H9 (cell line): ENCODE measurements at regions not wholly inside any gene's neighbourhood (a gene's known extent, or its start where the extent isn't known, plus 50 kb on each side); places are given as distances from the start of the nearest gene placed in this dataset.

ENCODE experiments used
- DNase-seq: peaks from one replicate; pipeline ENCODE4 v3.0.0-alpha.2; 2017
- H2AFZ ChIP-seq: one replicate; pipeline ENCODE4 v1.6.1; 2013; ENCODE audit warnings: mild to moderate bottlenecking, low read length, control low read depth, moderate library complexity
- H2AK5ac ChIP-seq: 2 replicates; pipeline ENCODE4 v1.6.1; 2013; ENCODE audit warnings: low read length, control low read depth, mixed read lengths; ENCODE audit not compliant: insufficient read length
- H2BK120ac ChIP-seq: one replicate; pipeline ENCODE4 v1.6.1; 2013; ENCODE audit warnings: low read depth, mild to moderate bottlenecking, low read length, control low read depth, inconsistent platforms; ENCODE audit not compliant: poor library complexity, severe bottlenecking
- H2BK12ac ChIP-seq: 2 replicates; pipeline ENCODE4 v1.6.1; 2013; ENCODE audit warnings: low read length, control low read depth, mixed read lengths, low read depth; ENCODE audit not compliant: insufficient read length
- H2BK15ac ChIP-seq: 2 replicates; pipeline ENCODE4 v1.6.1; 2013; ENCODE audit warnings: low read depth, low read length, control low read depth
- H2BK20ac ChIP-seq: one replicate; pipeline ENCODE4 v1.6.1; 2013; ENCODE audit warnings: low read depth, mild to moderate bottlenecking, low read length, control low read depth, inconsistent platforms; ENCODE audit not compliant: poor library complexity, severe bottlenecking
- H2BK5ac ChIP-seq: 2 replicates; pipeline ENCODE4 v1.6.1; 2013; ENCODE audit warnings: low read length, control low read depth, mixed read lengths; ENCODE audit not compliant: insufficient read length
- H3K14ac ChIP-seq: 2 replicates; pipeline ENCODE4 v1.6.1; 2013; ENCODE audit warnings: low read length, control low read depth; ENCODE audit not compliant: insufficient read depth
- H3K18ac ChIP-seq: 2 replicates; pipeline ENCODE4 v1.6.1; 2013; ENCODE audit warnings: low read depth, mild to moderate bottlenecking, mixed read lengths, low read length, control low read depth; ENCODE audit not compliant: insufficient read length
- H3K23ac ChIP-seq: 2 replicates; pipeline ENCODE4 v1.6.1; 2013; ENCODE audit warnings: low read length, control low read depth, mixed read lengths, low read depth; ENCODE audit not compliant: insufficient read length
- H3K23me2 ChIP-seq: 2 replicates; pipeline ENCODE4 v1.6.1; 2013; ENCODE audit warnings: low read depth, mild to moderate bottlenecking, mixed read lengths, low read length, control low read depth; ENCODE audit not compliant: insufficient read length, poor library complexity, severe bottlenecking
- H3K27ac ChIP-seq: 2 replicates; pipeline ENCODE4 v1.5.1; 2013; ENCODE audit warnings: low read length, control low read depth, mixed read lengths, low read depth; ENCODE audit not compliant: insufficient read length
- H3K27me3 ChIP-seq: 2 replicates; pipeline ENCODE4 v1.6.1; 2013; ENCODE audit warnings: low read length, control low read depth, inconsistent platforms; ENCODE audit not compliant: insufficient read depth
- H3K4ac ChIP-seq: 2 replicates; pipeline ENCODE4 v1.6.1; 2013; ENCODE audit warnings: low read depth, mild to moderate bottlenecking, control low read depth, inconsistent platforms, low read length, moderate library complexity
- H3K4me1 ChIP-seq: 2 replicates; pipeline ENCODE4 v1.6.1; 2013; ENCODE audit warnings: low read length, control low read depth, inconsistent platforms; ENCODE audit not compliant: insufficient read depth
- H3K4me2 ChIP-seq: 2 replicates; pipeline ENCODE4 v1.6.1; 2013; ENCODE audit warnings: low read length, control low read depth, mixed read lengths; ENCODE audit not compliant: insufficient read length, insufficient read depth
- H3K56ac ChIP-seq: 2 replicates; pipeline ENCODE4 v1.6.1; 2013; ENCODE audit warnings: low read depth, mild to moderate bottlenecking, mixed read lengths, low read length, control low read depth; ENCODE audit not compliant: insufficient read length
- H3K79me1 ChIP-seq: 2 replicates; pipeline ENCODE4 v1.6.1; 2013; ENCODE audit warnings: low read depth, mild to moderate bottlenecking, moderate library complexity, low read length, control low read depth, inconsistent platforms; ENCODE audit not compliant: insufficient read depth, poor library complexity, severe bottlenecking
- H3K79me2 ChIP-seq: 2 replicates; pipeline ENCODE4 v1.6.1; 2013; ENCODE audit warnings: low read length, control low read depth, inconsistent platforms; ENCODE audit not compliant: insufficient read depth
- H3K9ac ChIP-seq: 2 replicates; pipeline ENCODE4 v1.6.1; 2013; ENCODE audit warnings: low read length, control low read depth, mixed read lengths; ENCODE audit not compliant: insufficient read length; ENCODE audit errors: extremely low read depth
- H3K9me3 ChIP-seq: one replicate; pipeline ENCODE4 v1.6.1; 2013; ENCODE audit warnings: low read depth, low read length, inconsistent platforms; ENCODE audit not compliant: control insufficient read depth
- H3T11ph ChIP-seq: one replicate; pipeline ENCODE4 v1.6.1; 2013; ENCODE audit warnings: mild to moderate bottlenecking, low read length, control low read depth, inconsistent platforms
- H4K20me1 ChIP-seq: one replicate; pipeline ENCODE4 v1.6.1; 2013; ENCODE audit not compliant: control insufficient read depth, insufficient read length, insufficient read depth
- H4K5ac ChIP-seq: 2 replicates; pipeline ENCODE4 v1.6.1; 2013; ENCODE audit warnings: low read depth, mild to moderate bottlenecking, mixed read lengths, low read length, control low read depth; ENCODE audit not compliant: insufficient read length
- H4K8ac ChIP-seq: replicated peaks from 2 replicates; pipeline ENCODE4 v1.6.1; 2013; ENCODE audit warnings: low read length, control low read depth, mixed read lengths, low read depth; ENCODE audit not compliant: insufficient read length
- H4K91ac ChIP-seq: 2 replicates; pipeline ENCODE4 v1.6.1; 2013; ENCODE audit warnings: low read depth, mild to moderate bottlenecking, moderate library complexity, mixed read lengths, low read length, control low read depth; ENCODE audit not compliant: insufficient read length
- H3K27ac Mint-ChIP-seq, 3 experiments: 2 replicates in 2 of 3; 3 replicates in 1 of 3; pipeline ENCODE4 v1.8.0; 2020 to 2021; ENCODE audit warnings: mixed read lengths in 3 of 3, mild to moderate bottlenecking in 1 of 3, moderate library complexity in 1 of 3
- H3K27me3 Mint-ChIP-seq: 2 replicates; pipeline ENCODE4 v1.8.0; 2021; ENCODE audit warnings: low read depth, mild to moderate bottlenecking, moderate library complexity, mixed read lengths
- H3K36me3 Mint-ChIP-seq, 3 experiments: 2 replicates in 2 of 3; 3 replicates in 1 of 3; pipeline ENCODE4 v1.8.0; 2020 to 2021; ENCODE audit warnings: low read depth in 3 of 3, mixed read lengths in 3 of 3; ENCODE audit not compliant: insufficient read depth in 1 of 3
- H3K4me1 Mint-ChIP-seq, 2 experiments: 2 replicates each; pipeline ENCODE4 v1.8.0; 2020; ENCODE audit warnings: mixed read lengths in 2 of 2
- H3K4me3 Mint-ChIP-seq, 2 experiments: 2 replicates in 1 of 2; 3 replicates in 1 of 2; pipeline ENCODE4 v1.8.0; 2020 to 2021; ENCODE audit warnings: mild to moderate bottlenecking in 2 of 2, mixed read lengths in 2 of 2, moderate library complexity in 1 of 2
- H3K9me3 Mint-ChIP-seq, 2 experiments: 2 replicates in 1 of 2; 3 replicates in 1 of 2; pipeline ENCODE4 v1.8.0; 2020; ENCODE audit warnings: mild to moderate bottlenecking in 2 of 2, mixed read lengths in 2 of 2, moderate library complexity in 1 of 2
- CTCF ChIP-seq: fragments of 200-600 bp; sonication (generic); conservative IDR thresholded peaks from 3 replicates; pipeline ENCODE4 v1.8.0; 2021; ENCODE audit warnings: antibody characterized with exemption, mild to moderate bottlenecking
- WGBS: extraction: QIAGEN DNeasy Blood & Tissue Kit; methylation state at CpG from one replicate; pipeline ENCODE4 v1.1.7; 2013; ENCODE audit warnings: missing lambda C conversion rate, low lambda C conversion rate, mixed read lengths; ENCODE audit not compliant: insufficient read length; ENCODE audit errors: extremely low coverage; 5-methylcytosine and 5-hydroxymethylcytosine counted together

- Histone ChIP-seq H4K91ac (no peak overlapping the region), H2BK15ac (no peak overlapping the region), H3K79me2 (no peaks in the 10 kb centered on the region), H3K23ac (no peak overlapping the region), H2BK20ac (no peak overlapping the region), H3K27me3 (no peaks in the 10 kb centered on the region), H3K4ac (no peak overlapping the region), H4K20me1 (no peaks in the 10 kb centered on the region), H3T11ph (no peak overlapping the region), H2BK5ac (no peak overlapping the region), H2BK120ac (no peak overlapping the region), H3K9me3 (no peaks in the 10 kb centered on the region), H4K8ac (no peak overlapping the region), H3K14ac (no peak overlapping the region), H3K4me1 (no peaks in the 10 kb centered on the region), H3K9ac (no peak overlapping the region), H3K56ac (no peak overlapping the region), H3K18ac (no peak overlapping the region), H3K27ac (no peak overlapping the region), H2AFZ (no peak overlapping the region), H3K23me2 (no peaks in the 10 kb centered on the region), H3K79me1 (no peaks in the 10 kb centered on the region), H4K5ac (no peak overlapping the region), H3K4me2 (no peak overlapping the region), H2BK12ac (no peak overlapping the region), H2AK5ac (no peak overlapping the region)
- Mint-ChIP-seq H3K9me3 (no peaks in the 10 kb centered on the region), H3K27ac (peak overlapping the region in 2 of 3 experiments; percentile 13 to 26; a peak in 3 of 7 replicates), H3K27me3 (no peaks in the 10 kb centered on the region), H3K4me3 (no peak overlapping the region), H3K36me3 (no peaks in the 10 kb centered on the region), H3K4me1 (peaks cover 19% of the 10 kb centered on the region in 2 experiments)
- WGBS = no CpG with 5 or more reads among the region's 2 CpGs
- no peak for DNase-seq
- TF ChIP-seq CTCF = no peak
Observed at GRCh38 chr9:90333226-90333625, 309.4 kb downstream of the DIRAS2 start.
